C4-2B (cell line): ENCODE measurements at regions not wholly inside any gene's neighbourhood (a gene's known extent, or its start where the extent isn't known, plus 50 kb on each side); places are given as distances from the start of the nearest gene placed in this dataset.

Source experiments
- H3K27ac ChIP-seq: fragments of 450-650 bp; 2 replicates; pipeline ENCODE4 v1.5.1; 2017
- ZFX ChIP-seq: fragments of 450-650 bp; IDR thresholded peaks from 2 replicates; pipeline ENCODE4 v1.6.1; 2017
- TF ChIP-seq, protein P1 (sequence below): fragments of 450-650 bp; conservative IDR thresholded peaks from 2 replicates; pipeline ENCODE4 v1.5.1; 2017; ENCODE audit warnings: mild to moderate bottlenecking

DNA sequence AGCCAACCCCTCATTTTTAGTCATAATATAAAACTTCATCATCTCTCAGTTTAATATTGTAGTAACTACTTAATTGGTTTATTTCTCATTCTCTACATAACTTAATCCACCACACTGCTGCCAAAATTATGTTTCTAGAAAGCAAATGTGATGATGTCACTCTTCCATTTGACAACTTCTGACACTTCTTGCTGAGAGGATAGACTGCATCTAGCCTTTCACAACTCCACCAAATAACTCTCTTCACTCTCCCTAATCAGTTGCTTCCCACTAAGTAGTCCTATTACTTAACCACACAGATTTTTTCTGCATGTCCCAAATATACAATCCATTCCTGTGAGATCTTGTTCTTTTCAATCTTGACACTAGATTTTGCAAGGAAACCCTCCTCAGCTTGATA, 951.3 kb downstream of the EPHA7 start:
- TF ChIP-seq, protein P1, sequence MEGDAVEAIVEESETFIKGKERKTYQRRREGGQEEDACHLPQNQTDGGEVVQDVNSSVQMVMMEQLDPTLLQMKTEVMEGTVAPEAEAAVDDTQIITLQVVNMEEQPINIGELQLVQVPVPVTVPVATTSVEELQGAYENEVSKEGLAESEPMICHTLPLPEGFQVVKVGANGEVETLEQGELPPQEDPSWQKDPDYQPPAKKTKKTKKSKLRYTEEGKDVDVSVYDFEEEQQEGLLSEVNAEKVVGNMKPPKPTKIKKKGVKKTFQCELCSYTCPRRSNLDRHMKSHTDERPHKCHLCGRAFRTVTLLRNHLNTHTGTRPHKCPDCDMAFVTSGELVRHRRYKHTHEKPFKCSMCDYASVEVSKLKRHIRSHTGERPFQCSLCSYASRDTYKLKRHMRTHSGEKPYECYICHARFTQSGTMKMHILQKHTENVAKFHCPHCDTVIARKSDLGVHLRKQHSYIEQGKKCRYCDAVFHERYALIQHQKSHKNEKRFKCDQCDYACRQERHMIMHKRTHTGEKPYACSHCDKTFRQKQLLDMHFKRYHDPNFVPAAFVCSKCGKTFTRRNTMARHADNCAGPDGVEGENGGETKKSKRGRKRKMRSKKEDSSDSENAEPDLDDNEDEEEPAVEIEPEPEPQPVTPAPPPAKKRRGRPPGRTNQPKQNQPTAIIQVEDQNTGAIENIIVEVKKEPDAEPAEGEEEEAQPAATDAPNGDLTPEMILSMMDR, result no peak
- TF ChIP-seq ZFX, result no peak
- no peak overlapping the region for H3K27ac ChIP-seq

DNA sequence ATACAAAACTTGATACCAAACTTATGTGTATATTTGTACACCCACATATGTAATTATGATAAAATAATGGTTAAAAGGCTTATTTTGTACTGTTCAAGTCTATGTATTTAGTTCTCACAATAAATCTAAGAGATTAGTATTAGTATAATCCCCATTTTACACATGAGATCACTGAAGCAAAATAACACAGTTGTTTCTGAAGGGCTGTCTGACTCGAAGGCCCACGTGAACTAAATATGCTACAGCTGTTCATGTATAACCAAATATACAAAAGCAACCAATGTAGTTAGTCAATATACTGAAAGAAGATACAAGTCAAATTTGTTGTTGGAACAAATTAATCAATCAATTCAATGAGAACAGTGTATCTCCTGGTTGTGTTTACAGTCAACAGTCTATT, 959.2 kb downstream of the EPHA7 start:
- no peak overlapping the region for H3K27ac ChIP-seq
- no peak for TF ChIP-seq ZFX
- TF ChIP-seq, protein P1, result no peak

DNA sequence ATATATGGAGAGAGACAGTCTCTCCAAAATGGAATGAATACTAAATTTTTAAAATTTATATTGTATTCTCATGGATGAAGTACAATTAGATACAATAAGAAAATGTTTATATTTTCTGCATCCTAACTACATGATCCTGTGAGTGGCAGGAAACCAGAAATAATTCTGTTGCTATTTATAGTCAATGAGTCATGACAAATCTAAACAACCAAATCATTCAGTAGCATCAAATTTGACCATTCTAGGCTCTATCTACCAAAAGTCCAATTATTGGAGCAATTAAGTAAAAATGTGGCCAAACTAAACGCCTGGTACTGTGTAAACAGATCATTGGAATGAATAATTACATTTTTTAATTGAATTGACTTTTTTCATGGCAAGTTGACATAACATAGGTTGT, 959.8 kb downstream of the EPHA7 start:
- no peak overlapping the region for H3K27ac ChIP-seq
- TF ChIP-seq, protein P1, result no peak
- no peak for TF ChIP-seq ZFX

DNA sequence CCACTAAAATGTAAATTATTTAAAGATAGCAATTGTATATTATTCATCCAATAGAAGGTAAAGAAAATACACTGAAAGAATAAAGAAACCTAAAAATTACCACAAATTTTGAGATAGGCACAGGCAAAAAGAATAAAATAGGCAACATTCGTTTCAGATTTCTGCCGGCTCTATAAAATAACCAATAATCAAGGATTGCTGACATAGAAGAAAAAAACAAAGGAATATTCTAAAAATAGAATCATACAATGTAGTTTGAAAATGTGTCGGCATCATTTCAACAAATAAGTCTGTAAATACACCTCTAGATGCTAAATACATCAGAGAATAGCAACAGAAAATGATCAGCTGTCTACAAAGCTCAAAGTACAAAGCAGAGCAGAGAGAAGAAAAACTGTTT, 973.3 kb downstream of the EPHA7 start:
- TF ChIP-seq, protein P1, result no peak
- no peak for TF ChIP-seq ZFX
- H3K27ac ChIP-seq, result no peak overlapping the region

DNA sequence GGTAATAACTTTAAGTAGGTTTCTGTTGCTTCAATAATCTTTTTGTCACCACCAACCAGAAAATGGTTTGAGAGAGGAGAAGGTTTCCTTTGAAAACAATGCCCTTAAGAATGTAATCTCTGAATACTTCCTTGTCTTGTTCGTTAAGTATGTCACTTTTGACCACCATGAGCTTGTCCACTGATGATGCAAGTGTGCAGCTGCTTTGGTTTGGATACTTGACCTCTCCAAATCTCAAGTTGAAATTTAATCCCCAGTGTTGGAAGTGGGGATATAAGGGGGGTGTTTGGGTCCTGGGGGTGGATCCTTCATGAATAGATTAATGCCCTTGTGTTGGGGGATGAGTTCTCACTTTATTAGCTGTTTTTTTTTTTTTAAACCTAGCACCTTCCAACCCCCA, 985.4 kb downstream of the EPHA7 start:
- no peak overlapping the region for H3K27ac ChIP-seq

DNA sequence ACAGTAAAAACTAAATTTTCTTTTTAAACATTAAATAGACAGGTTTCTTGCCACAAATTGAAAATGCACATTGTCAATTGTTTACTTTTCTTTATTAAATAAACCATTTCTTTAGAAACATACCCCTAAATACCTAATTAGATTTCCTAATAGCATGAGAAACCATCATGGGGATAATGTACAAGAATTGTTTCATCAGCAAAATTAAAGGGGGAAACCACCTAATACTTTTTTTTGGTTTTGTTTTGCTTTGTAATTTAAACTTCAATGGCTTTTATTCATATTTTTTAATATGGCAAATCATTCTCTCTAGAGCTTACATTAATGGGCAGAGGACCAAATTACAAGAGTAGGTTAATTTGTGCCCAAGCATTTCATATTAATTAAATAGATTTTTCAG, 987.9 kb downstream of the EPHA7 start:
- H3K27ac ChIP-seq, result no peak overlapping the region
- TF ChIP-seq, protein P1, result no peak
- no peak for TF ChIP-seq ZFX

More for the DNA sequence above, 985.4 kb downstream of the EPHA7 start:
- TF ChIP-seq, protein P1, result no peak
- TF ChIP-seq ZFX, result no peak

DNA sequence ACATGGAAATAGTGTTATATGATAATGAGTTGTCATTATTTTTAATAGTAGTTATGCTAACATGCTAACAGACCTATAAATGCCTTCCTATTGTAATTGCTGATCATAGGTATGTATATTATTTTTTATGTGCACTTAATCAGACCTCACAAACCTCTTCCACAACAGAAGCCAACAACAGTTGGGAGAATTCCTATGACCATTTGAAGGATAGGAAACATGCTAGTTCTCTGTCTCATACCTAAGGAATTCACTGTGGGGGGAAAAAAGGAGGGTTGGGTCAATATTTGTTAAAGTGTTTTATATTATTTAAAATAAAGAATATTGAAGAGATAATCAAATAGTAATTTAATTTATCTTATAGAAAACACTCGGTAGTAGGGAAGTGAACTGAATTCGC, 990.9 kb downstream of the EPHA7 start:
- no peak overlapping the region for H3K27ac ChIP-seq

More for the DNA sequence above, 990.9 kb downstream of the EPHA7 start:
- TF ChIP-seq, protein P1, result no peak
- no peak for TF ChIP-seq ZFX
